Adipocyte (in vitro differentiated cells): ENCODE measurements at regions not wholly inside any gene's neighbourhood (a gene's known extent, or its start where the extent isn't known, plus 50 kb on each side); places are given as distances from the start of the nearest gene placed in this dataset.

ENCODE experiments used
- DNase-seq: peaks from one replicate; pipeline ENCODE4 v3.0.0-alpha.2; 2015; ENCODE audit warnings: low read depth
- H3K27me3 ChIP-seq: replicated peaks from 2 replicates; pipeline ENCODE4 v1.7.0; 2013; ENCODE audit warnings: mild to moderate bottlenecking, low read length, moderate library complexity; ENCODE audit not compliant: control insufficient read depth, insufficient read depth
- H3K36me3 ChIP-seq: 2 replicates; pipeline ENCODE4 v1.7.0; 2013; ENCODE audit warnings: low read length, mild to moderate bottlenecking, moderate library complexity; ENCODE audit not compliant: control insufficient read depth, insufficient read depth, severe bottlenecking
- H3K4me1 ChIP-seq: 2 replicates; pipeline ENCODE4 v1.7.0; 2013; ENCODE audit warnings: mild to moderate bottlenecking, low read length, moderate library complexity; ENCODE audit not compliant: control insufficient read depth, insufficient read depth
- H3K4me3 ChIP-seq: 2 replicates; pipeline ENCODE4 v1.7.0; 2013; ENCODE audit warnings: mild to moderate bottlenecking, low read length, moderate library complexity
- H3K9ac ChIP-seq: 2 replicates; pipeline ENCODE4 v1.7.0; 2013; ENCODE audit warnings: mild to moderate bottlenecking, low read length, moderate library complexity
- H3K9me3 ChIP-seq: 2 replicates; pipeline ENCODE4 v1.7.0; 2013; ENCODE audit warnings: mild to moderate bottlenecking, low read length, moderate library complexity; ENCODE audit not compliant: control insufficient read depth

DNA sequence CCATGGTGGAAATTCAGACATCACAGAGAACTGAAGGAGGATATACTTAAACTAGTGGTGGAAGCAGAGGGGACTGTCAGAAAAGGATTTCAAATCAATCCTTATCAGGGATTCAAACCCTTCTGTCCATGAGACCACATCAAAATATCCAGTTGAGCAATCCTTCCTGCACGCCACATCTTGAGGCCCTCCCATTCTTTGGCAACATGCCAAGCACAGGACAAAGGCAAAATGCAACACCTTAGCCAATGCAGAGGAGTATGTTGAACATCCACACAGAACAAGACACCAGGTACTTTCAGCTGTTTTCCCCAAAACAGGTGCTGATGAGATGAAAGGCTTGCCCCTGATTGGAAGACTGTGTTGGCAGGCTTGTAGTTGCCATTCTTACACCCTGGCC, 81.8 kb upstream of the PLXNA2 start:
- Histone ChIP-seq H3K9me3 (no peaks in the 10 kb centered on the region), H3K27me3 (peaks cover 11% of the 10 kb centered on the region), H3K4me3 (no peak overlapping the region), H3K36me3 (no peaks in the 10 kb centered on the region), H3K9ac (no peak overlapping the region), H3K4me1 (no peaks in the 10 kb centered on the region)
- DNase-seq, result no peak

DNA sequence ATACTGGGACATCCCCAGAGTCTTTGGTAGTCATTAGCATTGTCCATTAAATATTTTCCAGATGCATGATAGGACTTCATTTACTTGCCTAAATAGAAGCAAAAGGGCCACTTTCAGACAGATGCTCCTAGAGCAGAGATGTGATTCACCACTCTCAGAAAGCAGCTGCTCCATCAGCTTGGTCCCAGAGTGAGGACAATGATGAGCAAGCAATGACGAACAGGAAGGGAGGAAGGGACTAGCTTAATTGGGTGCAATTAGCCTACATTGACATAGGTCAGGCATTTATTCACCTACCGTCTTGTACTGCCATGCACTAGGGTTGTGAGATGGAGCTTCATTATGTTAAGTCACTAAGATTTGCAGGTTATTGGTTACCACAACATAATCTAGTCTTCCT, 85.1 kb upstream of the PLXNA2 start:
- Histone ChIP-seq H3K4me3 (no peak overlapping the region), H3K4me1 (no peaks in the 10 kb centered on the region), H3K9me3 (no peaks in the 10 kb centered on the region), H3K9ac (no peak overlapping the region), H3K27me3 (peaks cover 10% of the 10 kb centered on the region), H3K36me3 (no peaks in the 10 kb centered on the region)
- no peak for DNase-seq

DNA sequence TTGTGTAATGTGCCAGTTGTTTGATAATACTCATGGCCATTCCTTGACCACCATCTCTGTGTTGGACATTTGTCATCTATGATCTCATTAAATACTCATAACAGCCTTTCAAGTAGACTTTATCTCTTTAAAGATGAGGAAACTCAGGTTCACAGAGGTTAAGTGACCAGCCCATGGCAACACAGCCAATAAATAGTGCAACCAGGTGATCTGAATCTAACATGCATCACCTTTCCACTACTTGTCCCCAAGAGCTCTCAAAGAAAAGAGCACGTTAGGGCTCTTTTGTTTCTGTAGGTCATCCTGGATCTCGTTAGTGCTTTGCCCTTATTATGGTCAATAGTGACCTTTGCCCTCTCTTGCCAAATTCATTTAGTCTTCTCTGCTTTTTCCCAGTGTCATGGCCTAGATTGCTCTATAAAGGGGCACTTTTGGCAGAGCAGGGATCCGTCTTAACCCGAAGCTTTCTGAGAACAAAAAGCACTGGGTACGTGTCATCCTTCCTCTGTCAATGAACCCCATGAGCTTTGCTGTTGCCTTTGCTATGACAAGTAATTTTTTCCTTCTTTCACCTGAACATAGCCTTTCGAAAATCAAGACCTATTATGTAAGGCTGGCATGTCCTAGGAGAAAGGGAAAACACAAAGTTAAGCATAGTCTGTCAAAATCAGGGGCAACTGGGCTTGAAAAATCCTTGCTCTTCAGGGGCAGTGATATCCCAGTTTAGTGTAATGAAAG, 88.0 kb upstream of the PLXNA2 start:
- DNase-seq, result no peak
- H3K9me3 ChIP-seq, result no peaks in the 10 kb centered on the region
- no peaks in the 10 kb centered on the region for H3K4me1 ChIP-seq
- no peaks in the 10 kb centered on the region for H3K36me3 ChIP-seq
- H3K9ac ChIP-seq, result no peak overlapping the region
- no peak overlapping the region for H3K4me3 ChIP-seq
- H3K27me3 ChIP-seq, result peaks cover 5% of the 10 kb centered on the region

DNA sequence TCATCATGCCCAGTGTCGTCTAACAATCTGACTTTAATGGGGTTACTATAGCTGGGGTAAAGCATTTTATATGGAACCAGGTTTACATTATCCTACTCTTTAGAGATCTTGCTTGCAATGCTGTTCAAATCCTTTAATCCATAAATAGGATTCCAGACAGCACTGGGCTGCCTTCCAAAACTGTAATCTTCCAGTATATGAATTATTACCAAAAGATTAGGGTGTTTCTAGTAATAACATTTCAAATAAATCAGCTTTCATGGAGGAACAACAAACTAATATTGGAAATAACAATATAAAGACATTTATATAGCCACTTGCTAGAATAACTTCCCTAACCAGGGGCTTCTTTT, 88.6 kb upstream of the PLXNA2 start:
- no peak overlapping the region for H3K4me3 ChIP-seq
- no peaks in the 10 kb centered on the region for H3K36me3 ChIP-seq
- no peak overlapping the region for H3K9ac ChIP-seq

DNA sequence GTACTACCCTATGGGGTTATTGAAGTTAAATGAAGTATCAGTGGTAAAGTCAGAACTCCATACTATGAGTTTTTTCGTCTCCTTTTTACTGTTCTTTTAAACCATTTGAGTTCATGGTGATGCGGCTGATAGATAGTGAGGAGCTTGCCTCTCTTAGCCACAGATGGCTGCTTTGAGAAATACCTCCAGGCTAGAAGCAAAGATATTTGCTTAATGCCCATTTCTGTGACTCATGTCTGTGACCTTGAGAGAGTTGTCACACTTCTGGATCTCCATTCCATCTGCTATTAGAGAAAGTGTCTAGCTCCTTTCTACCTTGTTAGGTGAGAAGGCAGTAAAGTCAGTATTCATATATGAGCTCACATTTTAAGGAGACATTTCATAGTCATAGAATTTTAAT, 89.5 kb upstream of the PLXNA2 start:
- Histone ChIP-seq H3K27me3 (peaks cover 5% of the 10 kb centered on the region), H3K9ac (no peak overlapping the region), H3K36me3 (no peaks in the 10 kb centered on the region), H3K9me3 (no peaks in the 10 kb centered on the region), H3K4me3 (no peak overlapping the region), H3K4me1 (no peaks in the 10 kb centered on the region)
- no peak for DNase-seq

More for the DNA sequence above, 88.6 kb upstream of the PLXNA2 start:
- peaks cover 5% of the 10 kb centered on the region for H3K27me3 ChIP-seq
- no peaks in the 10 kb centered on the region for H3K4me1 ChIP-seq
- no peaks in the 10 kb centered on the region for H3K9me3 ChIP-seq
- no peak for DNase-seq

DNA sequence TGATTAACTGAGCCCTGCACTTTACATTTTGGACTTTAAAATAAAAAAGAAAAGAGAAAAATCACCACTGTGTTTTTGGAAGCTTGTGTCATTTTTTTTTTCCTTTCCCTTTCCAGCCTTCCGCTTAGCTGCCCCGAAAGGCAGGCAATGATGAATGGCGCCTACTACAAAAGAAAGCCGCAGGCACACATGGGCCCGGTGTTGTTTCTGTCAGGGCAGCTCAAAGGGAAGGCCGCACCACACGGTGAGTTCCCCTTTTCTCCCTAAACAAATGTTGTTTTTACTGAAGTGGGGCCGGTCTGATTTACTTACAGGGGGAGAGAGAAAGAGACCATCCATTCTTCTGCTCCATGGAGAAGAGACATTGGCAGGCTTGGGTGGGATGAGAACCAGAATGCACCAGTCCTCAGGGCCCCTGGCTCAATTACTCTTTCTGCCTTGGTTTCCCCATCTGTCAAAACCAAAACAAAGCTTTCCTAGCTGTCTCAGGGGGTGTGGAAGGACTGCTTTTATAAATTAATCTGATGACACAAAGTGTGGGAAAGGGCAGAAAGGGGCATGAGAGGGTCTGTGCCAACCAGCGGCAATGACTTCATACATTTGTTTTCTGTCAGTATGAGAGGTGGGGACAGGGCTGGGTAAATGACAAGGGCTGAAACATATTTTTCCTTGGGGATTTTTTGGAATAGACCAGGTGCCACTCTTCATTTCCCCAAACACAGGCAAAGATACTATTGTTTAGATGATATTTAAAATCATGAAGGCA, 91.4 kb upstream of the PLXNA2 start:
- DNase-seq, result no peak
- Histone ChIP-seq H3K36me3 (no peaks in the 10 kb centered on the region), H3K4me3 (no peak overlapping the region), H3K9me3 (no peaks in the 10 kb centered on the region), H3K9ac (no peak overlapping the region), H3K27me3 (peaks cover 5% of the 10 kb centered on the region), H3K4me1 (no peaks in the 10 kb centered on the region)

DNA sequence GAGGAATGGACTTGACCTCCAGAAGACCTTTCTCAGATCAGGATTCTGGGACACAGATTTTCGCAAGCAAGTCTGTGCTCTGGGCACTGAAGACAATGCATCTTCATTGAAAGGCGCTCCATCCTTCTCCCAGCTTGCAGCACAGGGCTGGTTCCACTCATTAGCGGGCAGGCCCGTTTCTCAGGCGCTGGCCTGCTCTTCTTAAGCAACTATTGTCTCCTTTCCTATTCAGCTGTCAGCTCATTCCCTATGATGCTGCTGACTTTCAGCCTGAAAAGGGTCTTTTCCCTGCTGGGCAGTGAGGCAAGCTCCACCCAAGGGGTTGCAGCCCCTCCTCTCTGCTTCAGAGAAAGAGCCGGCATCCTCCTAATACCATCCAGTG, 91.9 kb upstream of the PLXNA2 start:
- no peak overlapping the region for H3K9ac ChIP-seq
- H3K9me3 ChIP-seq, result no peaks in the 10 kb centered on the region
- DNase-seq, result no peak
- H3K27me3 ChIP-seq, result peaks cover 5% of the 10 kb centered on the region
- H3K4me3 ChIP-seq, result no peak overlapping the region
- no peaks in the 10 kb centered on the region for H3K36me3 ChIP-seq
- H3K4me1 ChIP-seq, result no peaks in the 10 kb centered on the region

DNA sequence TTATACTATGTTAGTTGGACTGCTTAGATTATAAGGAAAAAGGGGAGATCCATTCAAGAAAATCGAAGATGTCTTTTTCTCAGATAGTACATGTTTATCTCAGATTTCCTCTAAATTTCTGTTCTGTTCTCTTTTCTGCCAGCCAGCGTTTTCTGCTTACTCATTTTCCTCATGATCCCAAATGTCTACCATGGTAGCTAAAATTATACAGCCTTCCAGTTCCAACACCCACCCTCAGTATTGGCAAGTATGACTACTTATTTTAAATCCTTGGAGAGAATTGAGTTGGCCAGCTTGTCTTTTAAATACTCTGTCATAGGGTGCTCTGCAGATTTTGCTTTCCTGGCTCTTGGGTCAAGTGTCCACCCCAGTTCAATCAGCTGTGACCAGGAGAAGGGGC, 95.7 kb upstream of the PLXNA2 start:
- Histone ChIP-seq H3K36me3 (no peaks in the 10 kb centered on the region), H3K4me1 (no peaks in the 10 kb centered on the region), H3K9me3 (no peaks in the 10 kb centered on the region), H3K4me3 (no peak overlapping the region), H3K9ac (no peak overlapping the region), H3K27me3 (peaks cover 5% of the 10 kb centered on the region)
- no peak for DNase-seq

DNA sequence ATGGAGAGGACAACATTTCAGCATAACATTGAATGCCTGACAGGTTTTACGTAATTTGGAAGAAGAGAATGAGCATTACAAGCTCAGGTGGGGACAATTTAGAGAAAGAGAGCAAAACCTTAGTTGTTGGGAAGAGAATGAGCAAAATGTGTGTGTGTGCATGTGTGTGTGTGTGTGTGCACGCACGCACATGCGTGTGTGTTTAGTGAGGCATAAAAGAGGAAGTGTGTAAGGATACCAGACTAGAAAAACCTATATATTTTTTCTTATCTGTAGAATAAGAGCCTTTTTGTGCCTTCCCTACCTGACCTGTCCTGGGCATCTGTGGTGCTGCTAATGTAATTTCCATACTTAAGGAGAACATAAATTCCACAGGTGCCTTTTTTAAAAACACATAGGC, 99.0 kb upstream of the PLXNA2 start:
- Histone ChIP-seq H3K4me3 (no peak overlapping the region), H3K27me3 (peaks cover 5% of the 10 kb centered on the region), H3K4me1 (no peaks in the 10 kb centered on the region), H3K9me3 (no peaks in the 10 kb centered on the region), H3K9ac (no peak overlapping the region), H3K36me3 (no peaks in the 10 kb centered on the region)
- DNase-seq, result no peak

DNA sequence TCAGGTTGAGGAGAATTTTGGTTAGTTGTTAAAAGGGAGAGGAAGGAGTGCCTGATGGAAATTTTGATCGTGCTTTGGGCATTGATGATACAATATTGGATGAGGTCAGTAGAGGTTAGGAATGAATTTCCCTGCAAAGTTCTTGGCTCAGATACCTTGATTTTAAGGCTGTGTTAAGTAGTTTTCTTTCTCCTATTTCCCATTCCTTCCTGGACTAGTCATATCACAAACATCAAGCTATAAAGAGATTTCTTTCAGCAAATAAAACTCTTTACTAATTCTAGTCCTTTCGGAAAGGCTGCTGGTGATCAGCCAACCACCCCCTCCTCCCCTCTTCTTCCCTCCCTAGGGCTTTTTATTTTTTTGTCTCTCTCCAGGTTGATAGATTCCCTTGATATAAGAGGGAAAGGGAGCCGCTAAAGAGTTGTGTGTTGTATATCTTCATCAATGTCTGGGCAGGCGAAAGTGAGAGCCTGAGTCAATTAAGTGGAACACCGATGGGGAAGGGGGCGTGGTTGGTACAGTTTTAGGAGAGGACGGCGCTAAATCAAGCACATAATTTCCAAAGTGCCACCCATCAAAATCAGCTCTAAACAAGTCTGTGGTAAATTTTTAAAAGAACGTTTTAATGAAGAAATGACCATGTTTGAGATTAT, 100.1 kb upstream of the PLXNA2 start:
- no peak for DNase-seq

DNA sequence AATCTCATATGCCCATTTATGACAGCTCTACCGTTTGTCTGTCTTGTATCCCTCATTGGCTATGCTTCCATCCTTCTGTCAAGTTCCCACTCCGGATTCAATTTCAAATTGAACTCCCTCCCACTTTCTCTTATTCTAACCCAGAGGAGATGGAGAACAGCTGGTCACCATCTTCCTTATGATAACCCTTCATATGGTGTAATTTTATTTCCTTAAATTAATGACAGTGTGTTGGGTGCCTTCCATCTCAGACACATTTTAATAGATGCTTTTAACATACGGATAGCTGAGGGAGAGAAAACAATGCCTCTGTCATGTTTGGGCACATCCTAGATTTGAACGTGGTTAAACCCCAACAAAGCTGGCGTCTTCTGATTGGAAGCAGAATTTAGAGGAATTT, 103.0 kb upstream of the PLXNA2 start:
- H3K4me1 ChIP-seq, result no peaks in the 10 kb centered on the region
- peaks cover 9% of the 10 kb centered on the region for H3K27me3 ChIP-seq
- no peaks in the 10 kb centered on the region for H3K36me3 ChIP-seq
- H3K9me3 ChIP-seq, result no peaks in the 10 kb centered on the region
- H3K4me3 ChIP-seq, result no peak overlapping the region
- no peak for DNase-seq
- no peak overlapping the region for H3K9ac ChIP-seq

More for the DNA sequence above, 100.1 kb upstream of the PLXNA2 start:
- H3K9me3 ChIP-seq, result no peaks in the 10 kb centered on the region
- peaks cover 9% of the 10 kb centered on the region for H3K27me3 ChIP-seq
- H3K4me3 ChIP-seq, result no peak overlapping the region
- no peaks in the 10 kb centered on the region for H3K4me1 ChIP-seq
- no peak overlapping the region for H3K9ac ChIP-seq
- H3K36me3 ChIP-seq, result no peaks in the 10 kb centered on the region
